ENCODE measurements at regions not wholly inside any gene's neighbourhood (a gene's known extent, or its start where the extent isn't known, plus 50 kb on each side); places are given as distances from the start of the nearest gene placed in this dataset.

- TF ChIP-seq, protein P1, sequence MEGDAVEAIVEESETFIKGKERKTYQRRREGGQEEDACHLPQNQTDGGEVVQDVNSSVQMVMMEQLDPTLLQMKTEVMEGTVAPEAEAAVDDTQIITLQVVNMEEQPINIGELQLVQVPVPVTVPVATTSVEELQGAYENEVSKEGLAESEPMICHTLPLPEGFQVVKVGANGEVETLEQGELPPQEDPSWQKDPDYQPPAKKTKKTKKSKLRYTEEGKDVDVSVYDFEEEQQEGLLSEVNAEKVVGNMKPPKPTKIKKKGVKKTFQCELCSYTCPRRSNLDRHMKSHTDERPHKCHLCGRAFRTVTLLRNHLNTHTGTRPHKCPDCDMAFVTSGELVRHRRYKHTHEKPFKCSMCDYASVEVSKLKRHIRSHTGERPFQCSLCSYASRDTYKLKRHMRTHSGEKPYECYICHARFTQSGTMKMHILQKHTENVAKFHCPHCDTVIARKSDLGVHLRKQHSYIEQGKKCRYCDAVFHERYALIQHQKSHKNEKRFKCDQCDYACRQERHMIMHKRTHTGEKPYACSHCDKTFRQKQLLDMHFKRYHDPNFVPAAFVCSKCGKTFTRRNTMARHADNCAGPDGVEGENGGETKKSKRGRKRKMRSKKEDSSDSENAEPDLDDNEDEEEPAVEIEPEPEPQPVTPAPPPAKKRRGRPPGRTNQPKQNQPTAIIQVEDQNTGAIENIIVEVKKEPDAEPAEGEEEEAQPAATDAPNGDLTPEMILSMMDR (IDR thresholded peaks at IDR 0.05), result no peak
- TF ChIP-seq POLR2AphosphoS5 (IDR thresholded peaks at IDR 0.05), result no peak
- TF ChIP-seq EP300 (IDR thresholded peaks at IDR 0.05; ENCODE audit: low read depth), result no peak
Measured at GRCh38 chr14:104460791-104461651, 118.5 kb upstream of the C14orf180 start.
